Lower leg skin (tissue), 4 donors: ENCODE measurements at regions not wholly inside any gene's neighbourhood (a gene's known extent, or its start where the extent isn't known, plus 50 kb on each side); places are given as distances from the start of the nearest gene placed in this dataset.
A peak's percentile ranks its signal among the peaks of the same experiment; 100 is the strongest.

Source experiments
- DNase-seq, 2 donors: peaks; one replicate each; pipeline ENCODE4 v3.0.0-alpha.2; 2019; ENCODE audit warnings: low spot score in 2 of 2
- H3K4me3 ChIP-seq: fragments of 200-600 bp; sonication (generic); 2 replicates; pipeline ENCODE4 v1.5.1; 2017; ENCODE audit warnings: mild to moderate bottlenecking, low read depth; ENCODE audit not compliant: poor library complexity, severe bottlenecking
- POLR2A ChIP-seq, 2 donors: fragments of 450-650 bp; IDR thresholded peaks; one replicate each; pipeline ENCODE4 v1.6.1; 2016 to 2017; ENCODE audit warnings: antibody characterized with exemption in 2 of 2, mild to moderate bottlenecking in 1 of 2, moderate library complexity in 1 of 2
- WGBS, 2 donors: methylation state at CpG; one replicate each; pipeline ENCODE4 v1.1.5; 2018; 5-methylcytosine and 5-hydroxymethylcytosine counted together
- intact Hi-C: fragments of 100-400 bp; cut with DNase I; formaldehyde crosslinking; loops from one replicate; pipeline ENCODE4 v1.15.0; 2023; ENCODE audit warnings: low total_unique reads
- TF ChIP-seq, protein P1 (sequence below), 3 donors: fragments of 450-650 bp; IDR thresholded peaks; one replicate each; pipeline ENCODE4 v1.5.1; 2016; ENCODE audit warnings: antibody characterized with exemption in 3 of 3, mild to moderate bottlenecking in 3 of 3, moderate library complexity in 2 of 3

- WGBS, 2 donors: 80 to 81% methylated on average over 2 of the region's 2 CpGs
- TF ChIP-seq, protein P1, sequence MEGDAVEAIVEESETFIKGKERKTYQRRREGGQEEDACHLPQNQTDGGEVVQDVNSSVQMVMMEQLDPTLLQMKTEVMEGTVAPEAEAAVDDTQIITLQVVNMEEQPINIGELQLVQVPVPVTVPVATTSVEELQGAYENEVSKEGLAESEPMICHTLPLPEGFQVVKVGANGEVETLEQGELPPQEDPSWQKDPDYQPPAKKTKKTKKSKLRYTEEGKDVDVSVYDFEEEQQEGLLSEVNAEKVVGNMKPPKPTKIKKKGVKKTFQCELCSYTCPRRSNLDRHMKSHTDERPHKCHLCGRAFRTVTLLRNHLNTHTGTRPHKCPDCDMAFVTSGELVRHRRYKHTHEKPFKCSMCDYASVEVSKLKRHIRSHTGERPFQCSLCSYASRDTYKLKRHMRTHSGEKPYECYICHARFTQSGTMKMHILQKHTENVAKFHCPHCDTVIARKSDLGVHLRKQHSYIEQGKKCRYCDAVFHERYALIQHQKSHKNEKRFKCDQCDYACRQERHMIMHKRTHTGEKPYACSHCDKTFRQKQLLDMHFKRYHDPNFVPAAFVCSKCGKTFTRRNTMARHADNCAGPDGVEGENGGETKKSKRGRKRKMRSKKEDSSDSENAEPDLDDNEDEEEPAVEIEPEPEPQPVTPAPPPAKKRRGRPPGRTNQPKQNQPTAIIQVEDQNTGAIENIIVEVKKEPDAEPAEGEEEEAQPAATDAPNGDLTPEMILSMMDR (IDR thresholded peaks at IDR 0.05): no peak
- TF ChIP-seq POLR2A (IDR thresholded peaks at IDR 0.05): no peak
- no peak overlapping the region for H3K4me3 ChIP-seq
- intact Hi-C loops: no loop called here
- DNase-seq: no peak
Measured at GRCh38 chr6:51257938-51258337, 439.3 kb downstream of the TFAP2B start.

GRCh38 chr6:51260003-51260402 lies 441.3 kb downstream of the TFAP2B start:
- WGBS, 2 donors: 80% methylated on average over 3 of the region's 3 CpGs
- no peak for DNase-seq
- no peak for TF ChIP-seq POLR2A (IDR thresholded peaks at IDR 0.05)
- TF ChIP-seq, protein P1 (IDR thresholded peaks at IDR 0.05): no peak
- H3K4me3 ChIP-seq: no peak overlapping the region
- intact Hi-C loops: no loop called here

DNA sequence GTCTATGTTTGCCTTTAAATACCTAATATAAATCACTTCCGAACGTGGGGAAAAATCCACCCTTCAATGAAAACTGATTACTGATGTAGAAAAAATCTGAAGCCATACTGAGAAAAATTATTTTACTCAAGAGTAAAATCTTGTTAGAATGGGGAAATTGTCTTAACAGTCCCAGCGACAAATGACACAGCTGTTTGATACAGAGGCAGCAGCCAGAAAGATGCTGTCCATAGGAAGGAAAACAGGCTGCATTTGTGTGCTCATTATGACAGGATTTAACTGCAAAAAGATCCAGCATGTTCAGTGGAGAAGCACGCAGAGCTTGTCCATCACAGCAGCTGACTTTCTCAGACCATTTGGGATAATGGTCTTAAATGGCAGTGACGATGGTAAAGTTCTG lies 443.0 kb downstream of the TFAP2B start:
- TF ChIP-seq POLR2A (IDR thresholded peaks at IDR 0.05): no peak
- TF ChIP-seq, protein P1 (IDR thresholded peaks at IDR 0.05): no peak
- DNase-seq: no peak
- H3K4me3 ChIP-seq: no peak overlapping the region
- intact Hi-C loops: no loop called here
- 80 to 83% methylated on average over 5 of the region's 5 CpGs for WGBS, 2 donors

DNA sequence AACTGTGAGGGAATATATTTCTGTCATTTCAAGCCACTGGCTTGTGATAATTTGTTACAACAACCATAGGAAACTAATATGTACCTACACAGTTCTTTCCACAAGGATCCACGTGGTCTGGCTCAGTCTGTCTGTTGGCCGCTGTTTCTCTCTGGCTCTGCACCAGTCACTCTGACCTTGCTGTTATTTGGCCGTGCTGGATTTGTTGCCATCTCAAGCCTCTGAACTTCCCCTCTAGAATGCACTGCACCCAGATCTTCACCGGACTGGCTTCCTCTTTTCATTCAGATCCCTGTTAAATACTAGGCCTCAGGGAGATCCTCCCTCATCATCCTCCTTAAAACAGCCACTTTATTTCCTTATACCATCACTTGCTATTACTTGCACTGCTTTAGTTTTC lies 446.8 kb downstream of the TFAP2B start:
- TF ChIP-seq POLR2A (IDR thresholded peaks at IDR 0.05): no peak
- TF ChIP-seq, protein P1 (IDR thresholded peaks at IDR 0.05): no peak
- WGBS, 2 donors: 38 to 54% methylated on average over 4 of the region's 4 CpGs
- intact Hi-C loops: no loop called here
- peak in 1 of 2 donors; percentile 37 for DNase-seq
- H3K4me3 ChIP-seq: no peak overlapping the region

DNA sequence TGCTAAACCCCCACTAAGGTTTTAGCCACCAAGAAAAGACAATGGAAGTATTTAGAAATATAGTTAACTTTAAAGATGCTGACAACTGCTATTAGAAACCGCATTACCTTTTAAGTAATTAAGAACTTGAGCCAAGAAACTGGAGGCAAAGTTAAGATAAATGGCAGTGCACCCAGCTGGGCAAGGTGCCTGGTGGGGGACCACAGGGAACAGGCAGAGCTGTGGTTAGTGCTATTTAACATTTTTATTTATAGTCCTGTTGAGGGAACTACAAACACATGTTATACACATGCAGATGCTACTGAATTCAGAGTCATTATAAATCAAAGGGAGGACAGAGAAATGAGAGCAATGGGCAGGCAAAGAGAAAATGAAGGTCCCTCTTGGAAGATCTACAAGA lies 447.9 kb downstream of the TFAP2B start:
- no peak for TF ChIP-seq POLR2A (IDR thresholded peaks at IDR 0.05)
- TF ChIP-seq, protein P1 (IDR thresholded peaks at IDR 0.05): no peak
- no peak overlapping the region for H3K4me3 ChIP-seq
- intact Hi-C loops: no loop called here
- WGBS, 2 donors: 21 to 35% methylated on average over 1 of the region's 1 CpG
- no peak for DNase-seq

GRCh38 chr6:51268666-51269065 lies 450.0 kb downstream of the TFAP2B start:
- no peak for DNase-seq
- WGBS, 2 donors: 81 to 83% methylated on average over 4 of the region's 4 CpGs
- H3K4me3 ChIP-seq: no peak overlapping the region
- TF ChIP-seq, protein P1 (IDR thresholded peaks at IDR 0.05): no peak
- no peak for TF ChIP-seq POLR2A (IDR thresholded peaks at IDR 0.05)
- intact Hi-C loops: no loop called here
